Fibroblast of villous mesenchyme (primary cell): ENCODE measurements at regions not wholly inside any gene's neighbourhood (a gene's known extent, or its start where the extent isn't known, plus 50 kb on each side); places are given as distances from the start of the nearest gene placed in this dataset.
"Not testable (repeated sequence)": the region's sequence is repeated elsewhere in the genome, so short reads cannot be mapped to it uniquely, and the experiment has no call there.

Experiments
- DNase-seq: peaks from one replicate; pipeline ENCODE4 v3.0.0-alpha.2; 2010; ENCODE audit warnings: low read depth
- H3K4me3 ChIP-seq: 2 replicates; pipeline ENCODE4 v1.5.1; 2011; ENCODE audit warnings: low read depth, mild to moderate bottlenecking, low read length
- TF ChIP-seq, protein P1 (sequence below): IDR thresholded peaks from 2 replicates; pipeline ENCODE4 v1.5.1; 2012; ENCODE audit warnings: low read depth, mild to moderate bottlenecking, low read length; ENCODE audit not compliant: insufficient read depth

DNA sequence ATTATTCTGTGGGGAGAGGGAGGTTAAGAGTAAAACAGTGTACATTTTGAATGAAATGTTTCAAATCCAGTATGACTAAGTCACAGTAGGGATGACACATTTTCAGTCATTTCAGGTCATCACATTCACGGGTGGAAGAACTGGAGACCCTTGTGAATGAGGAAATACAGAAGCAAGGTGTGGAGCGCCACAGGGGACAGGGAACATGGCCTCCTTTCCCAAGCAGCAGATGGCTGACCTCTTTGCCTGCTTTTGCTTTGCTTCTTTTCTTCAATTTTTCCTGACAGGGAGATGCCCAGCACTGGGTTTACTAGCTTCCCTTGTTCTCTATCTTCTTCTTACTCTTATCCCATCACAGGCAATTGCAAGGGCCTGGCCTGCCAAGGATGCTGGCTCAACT lies 278.9 kb upstream of the DLGAP1 start:
- no peak overlapping the region for H3K4me3 ChIP-seq
- TF ChIP-seq, protein P1, sequence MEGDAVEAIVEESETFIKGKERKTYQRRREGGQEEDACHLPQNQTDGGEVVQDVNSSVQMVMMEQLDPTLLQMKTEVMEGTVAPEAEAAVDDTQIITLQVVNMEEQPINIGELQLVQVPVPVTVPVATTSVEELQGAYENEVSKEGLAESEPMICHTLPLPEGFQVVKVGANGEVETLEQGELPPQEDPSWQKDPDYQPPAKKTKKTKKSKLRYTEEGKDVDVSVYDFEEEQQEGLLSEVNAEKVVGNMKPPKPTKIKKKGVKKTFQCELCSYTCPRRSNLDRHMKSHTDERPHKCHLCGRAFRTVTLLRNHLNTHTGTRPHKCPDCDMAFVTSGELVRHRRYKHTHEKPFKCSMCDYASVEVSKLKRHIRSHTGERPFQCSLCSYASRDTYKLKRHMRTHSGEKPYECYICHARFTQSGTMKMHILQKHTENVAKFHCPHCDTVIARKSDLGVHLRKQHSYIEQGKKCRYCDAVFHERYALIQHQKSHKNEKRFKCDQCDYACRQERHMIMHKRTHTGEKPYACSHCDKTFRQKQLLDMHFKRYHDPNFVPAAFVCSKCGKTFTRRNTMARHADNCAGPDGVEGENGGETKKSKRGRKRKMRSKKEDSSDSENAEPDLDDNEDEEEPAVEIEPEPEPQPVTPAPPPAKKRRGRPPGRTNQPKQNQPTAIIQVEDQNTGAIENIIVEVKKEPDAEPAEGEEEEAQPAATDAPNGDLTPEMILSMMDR: no peak
- no peak for DNase-seq

DNA sequence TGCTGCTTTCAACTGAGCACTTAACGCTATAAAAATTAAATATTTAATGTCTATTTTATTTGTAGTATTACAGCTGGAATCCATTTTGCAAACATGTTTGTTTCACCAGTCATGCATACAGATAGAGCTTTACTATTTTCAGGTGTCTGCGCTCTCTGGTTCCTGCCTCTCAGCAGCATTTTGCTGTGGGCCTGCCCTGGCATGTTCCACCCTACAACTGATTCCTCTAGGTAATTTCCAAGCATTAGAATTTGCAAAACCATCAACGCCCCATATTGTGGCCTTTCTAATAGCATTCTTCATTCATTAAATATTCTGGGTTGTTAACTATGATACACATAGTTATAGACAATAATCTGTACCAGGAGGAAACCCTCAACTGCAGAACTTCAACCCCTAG lies 266.4 kb upstream of the DLGAP1 start:
- H3K4me3 ChIP-seq: no peak overlapping the region
- DNase-seq: no peak

DNA sequence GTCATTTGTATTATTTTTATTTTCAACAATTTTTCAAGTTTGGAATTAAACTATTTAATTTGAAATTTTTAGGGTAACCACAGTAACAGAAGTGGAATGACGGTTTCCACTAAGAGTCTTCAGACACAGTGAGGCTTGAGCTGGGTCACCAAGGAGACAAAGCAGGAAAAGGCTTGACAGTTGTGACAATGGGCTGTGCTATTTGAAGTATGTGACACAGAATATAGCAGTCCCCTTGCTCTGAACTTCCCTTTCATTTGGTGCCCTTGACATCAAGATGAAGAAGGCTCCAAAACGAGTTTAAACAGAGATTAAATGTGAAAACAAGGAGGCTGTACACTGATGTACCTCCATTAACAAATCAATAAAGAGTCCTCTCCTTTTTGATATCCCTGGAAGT lies 265.4 kb upstream of the DLGAP1 start:
- TF ChIP-seq, protein P1: no peak
- no peak overlapping the region for H3K4me3 ChIP-seq
- DNase-seq: no peak

More for the DNA sequence above, 266.4 kb upstream of the DLGAP1 start:
- TF ChIP-seq, protein P1: no peak

DNA sequence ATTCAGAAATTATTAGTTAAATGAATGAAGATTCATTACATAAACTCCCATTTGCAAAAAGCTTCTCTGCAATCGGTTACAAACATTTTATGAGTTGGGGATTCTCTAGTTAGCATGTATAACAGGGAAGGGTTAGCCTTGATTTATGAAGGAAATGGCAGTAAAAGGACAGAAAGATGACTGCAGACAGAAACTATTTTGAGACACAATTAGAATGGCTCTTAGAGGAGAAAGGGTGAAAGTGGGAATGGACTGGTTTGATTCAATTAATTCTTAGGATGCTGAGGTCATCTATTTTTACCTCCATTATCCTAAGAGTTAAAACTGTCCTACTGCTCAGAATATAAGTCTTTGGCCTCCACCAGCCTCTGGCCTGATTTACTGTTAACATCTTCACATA lies 250.8 kb upstream of the DLGAP1 start:
- H3K4me3 ChIP-seq: no peak overlapping the region
- TF ChIP-seq, protein P1: no peak
- no peak for DNase-seq

DNA sequence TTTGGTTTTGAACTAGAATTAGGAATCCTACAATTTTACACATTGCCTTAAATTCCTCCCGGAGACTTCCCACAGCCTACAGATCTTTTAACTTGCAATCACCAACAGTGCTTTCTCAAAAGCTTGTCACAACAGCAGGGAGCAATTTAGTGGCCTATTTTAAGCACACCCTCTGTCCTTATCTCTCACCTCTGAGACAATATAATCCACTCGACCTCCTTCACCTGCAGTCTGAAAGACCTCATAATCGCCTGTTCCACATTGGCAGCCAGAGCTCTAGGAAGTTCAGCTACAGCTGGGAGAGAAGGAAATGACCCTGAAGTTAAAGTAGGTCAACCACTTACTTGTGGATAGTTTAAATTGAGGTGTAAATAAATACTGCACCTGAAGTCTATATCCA lies 249.7 kb upstream of the DLGAP1 start:
- TF ChIP-seq, protein P1: no peak
- DNase-seq: no peak
- H3K4me3 ChIP-seq: no peak overlapping the region

DNA sequence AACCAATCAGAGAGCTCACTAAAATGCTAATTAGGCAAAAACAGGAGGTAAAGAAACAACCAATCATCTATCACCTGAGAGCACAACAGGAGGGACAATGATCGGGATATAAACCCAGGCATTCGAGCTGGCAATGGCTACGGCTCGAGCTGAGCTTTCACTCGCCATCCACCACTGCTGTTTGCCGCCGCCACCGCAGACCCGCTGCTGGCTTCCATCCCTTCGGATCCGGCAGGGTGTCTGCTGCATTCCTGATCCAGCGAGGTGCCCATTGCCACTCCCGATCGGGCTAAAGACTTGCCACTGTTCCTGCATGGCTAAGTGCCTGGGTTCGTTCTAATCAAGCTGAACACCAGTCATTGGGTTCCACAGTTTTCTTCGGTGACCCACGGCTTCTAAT lies 236.7 kb upstream of the DLGAP1 start:
- H3K4me3 ChIP-seq: no peak overlapping the region
- no peak for DNase-seq
- TF ChIP-seq, protein P1: no peak

DNA sequence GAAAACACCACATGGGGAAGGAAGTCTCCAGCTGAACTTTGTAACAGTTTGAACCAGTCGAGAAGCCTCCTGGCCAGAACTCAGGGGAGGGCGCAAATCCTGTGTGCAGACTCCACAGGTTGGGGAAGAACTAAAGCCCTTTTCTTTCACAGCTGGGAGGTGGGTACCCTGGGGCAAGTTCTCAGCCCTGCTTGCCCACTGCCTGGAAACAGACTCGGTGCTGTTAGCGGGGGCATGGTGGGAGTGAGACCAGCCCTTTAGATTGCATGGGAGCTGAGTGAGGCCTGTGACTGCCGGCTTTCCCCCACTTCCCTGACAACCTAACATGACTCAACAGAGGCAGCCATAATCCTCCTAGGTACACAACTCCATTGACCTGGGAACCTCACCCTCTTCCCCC lies 223.6 kb upstream of the DLGAP1 start:
- DNase-seq: not testable (repeated sequence)

More for the DNA sequence above, 223.6 kb upstream of the DLGAP1 start:
- not testable (repeated sequence) for H3K4me3 ChIP-seq
